GM23248 (cell line): ENCODE measurements at regions not wholly inside any gene's neighbourhood (a gene's known extent, or its start where the extent isn't known, plus 50 kb on each side); places are given as distances from the start of the nearest gene placed in this dataset.

Source experiments
- EZH2 ChIP-seq: fragments of 200-600 bp; sonication (generic); IDR thresholded peaks from 2 replicates; pipeline ENCODE4 v1.6.1; 2018; ENCODE audit warnings: antibody characterized with exemption, mild to moderate bottlenecking; ENCODE audit not compliant: insufficient read depth, poor library complexity, severe bottlenecking
- EZH2phosphoT487 ChIP-seq: fragments of 200-600 bp; sonication (generic); IDR thresholded peaks from 2 replicates; pipeline ENCODE4 v1.6.1; 2018; ENCODE audit warnings: antibody characterized with exemption, moderate library complexity, mild to moderate bottlenecking, low read depth; ENCODE audit not compliant: insufficient read depth

DNA sequence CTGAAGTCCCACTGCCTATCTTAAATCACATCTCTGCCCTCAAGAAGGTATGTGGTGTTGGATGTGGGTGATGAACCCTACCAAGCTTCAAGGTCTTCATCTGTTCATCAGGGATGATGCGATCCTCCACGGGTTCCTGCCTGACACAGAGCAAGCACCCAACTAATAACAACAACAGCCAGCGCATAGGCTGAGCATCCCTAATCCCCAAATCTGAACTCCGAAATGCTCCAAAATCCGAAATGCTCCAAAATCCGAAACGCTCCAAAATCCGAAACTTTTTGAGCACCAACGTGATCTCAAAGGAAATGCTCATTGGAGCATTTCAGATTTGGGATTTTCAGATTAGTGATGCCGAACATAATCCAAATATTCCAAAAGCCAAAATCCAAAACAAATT, 238.9 kb upstream of the SDK2 start:
- TF ChIP-seq EZH2 = no peak
- no peak for TF ChIP-seq EZH2phosphoT487
